ENCODE measurements at regions not wholly inside any gene's neighbourhood (a gene's known extent, or its start where the extent isn't known, plus 50 kb on each side); places are given as distances from the start of the nearest gene placed in this dataset.
A peak's percentile ranks its signal among the peaks of the same experiment; 100 is the strongest.
"Not testable (repeated sequence)": the region's sequence is repeated elsewhere in the genome, so short reads cannot be mapped to it uniquely, and the experiment has no call there.

GRCh38 chr5:1748271-1748670 is 51.4 kb downstream of the MRPL36 start:
- no peak for DNase-seq

- DNase-seq, result peak; percentile 28
Measured at GRCh38 chr5:1747803-1748085, 51.9 kb downstream of the MRPL36 start.

- no peak for DNase-seq
Measured at GRCh38 chr5:1747079-1747802, 52.4 kb downstream of the MRPL36 start.

GRCh38 chr5:1746371-1747078 is 53.1 kb downstream of the MRPL36 start:
- peak; percentile 57 for DNase-seq

DNA sequence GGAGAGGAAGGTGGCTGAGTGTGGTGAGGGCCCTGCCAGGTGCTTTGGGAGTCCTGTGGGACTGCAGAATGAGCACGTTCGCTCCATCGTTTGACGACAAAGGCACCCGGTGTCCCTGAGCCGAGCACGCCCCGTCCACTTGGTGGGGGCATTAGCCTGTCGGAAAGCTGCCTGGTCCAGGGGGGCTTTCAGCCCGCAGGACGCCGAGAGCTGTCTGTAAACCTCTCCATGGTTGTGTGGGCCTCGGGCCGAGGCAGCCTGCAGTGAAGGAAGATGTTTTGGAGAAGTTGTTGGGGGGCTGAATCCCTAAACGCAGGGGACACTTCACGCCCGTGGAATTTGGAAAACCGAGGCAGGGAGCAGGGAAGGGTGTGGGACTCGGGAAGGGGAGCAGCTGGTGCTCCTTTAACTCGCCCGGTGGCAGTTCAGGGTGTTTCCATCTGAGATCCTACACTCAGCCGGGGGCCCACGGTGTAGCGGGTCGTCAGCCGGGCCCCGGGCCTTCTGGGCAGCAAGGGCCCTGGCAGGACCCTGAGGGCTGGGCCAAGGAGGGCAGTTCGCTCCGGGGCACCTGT is 53.8 kb downstream of the MRPL36 start:
- DNase-seq, result peak; percentile 38

- DNase-seq, result peak; percentile 41
Measured at GRCh38 chr5:1745123-1745795, 54.4 kb downstream of the MRPL36 start.

GRCh38 chr5:1744393-1745122 is 55.1 kb downstream of the MRPL36 start:
- peak; percentile 34 for DNase-seq

DNA sequence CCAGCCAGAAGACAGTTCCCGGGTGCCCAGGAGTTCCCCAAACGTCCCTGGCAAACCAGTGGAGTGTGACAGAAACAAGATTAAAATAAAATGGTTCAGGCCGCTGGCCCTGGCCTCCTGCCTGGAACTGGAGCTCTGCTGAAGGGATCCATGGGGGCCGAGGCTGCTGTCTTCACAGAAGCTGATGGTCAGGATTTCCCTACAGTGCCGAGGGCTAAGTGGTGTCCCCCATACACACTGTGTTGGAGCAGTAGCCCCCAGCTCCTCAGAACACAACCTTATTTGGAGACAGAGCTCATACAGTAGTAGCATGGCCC is 55.9 kb downstream of the MRPL36 start:
- peak; percentile 38 for DNase-seq

GRCh38 chr5:1743061-1743768 is 56.4 kb downstream of the MRPL36 start:
- DNase-seq, result no peak

DNA sequence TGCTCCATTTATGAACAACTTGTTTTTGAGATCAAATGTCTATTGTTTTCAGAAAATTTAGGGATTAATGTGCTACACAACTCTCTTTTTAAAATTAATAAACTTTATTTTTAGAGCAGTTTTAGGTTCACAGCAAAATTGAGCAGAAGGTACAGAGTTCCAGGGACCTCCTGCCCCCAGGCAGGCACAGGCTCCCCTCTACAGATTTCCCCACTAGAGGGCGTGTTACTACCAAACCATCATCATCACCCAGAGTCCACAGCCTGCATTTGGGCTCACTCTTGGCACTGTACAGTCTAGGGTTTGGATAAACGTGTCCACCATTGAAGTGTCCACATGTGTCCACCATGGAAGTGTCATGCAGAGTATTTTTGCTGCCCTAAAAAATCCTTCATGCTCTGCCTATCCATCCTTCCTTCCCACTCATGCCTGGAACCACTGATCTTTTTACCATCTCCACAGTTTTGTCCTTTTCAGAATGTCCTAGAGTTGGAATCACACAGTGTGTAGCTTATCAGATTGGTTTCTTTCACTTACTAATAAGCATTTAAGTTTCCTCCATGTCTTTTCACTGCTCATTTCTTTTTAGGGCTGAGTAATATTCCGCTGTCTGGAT is 61.7 kb downstream of the MRPL36 start:
- peak; percentile 73 for DNase-seq

GRCh38 chr5:1736889-1737711 is 62.5 kb downstream of the MRPL36 start:
- DNase-seq, result peak; percentile 52

DNA sequence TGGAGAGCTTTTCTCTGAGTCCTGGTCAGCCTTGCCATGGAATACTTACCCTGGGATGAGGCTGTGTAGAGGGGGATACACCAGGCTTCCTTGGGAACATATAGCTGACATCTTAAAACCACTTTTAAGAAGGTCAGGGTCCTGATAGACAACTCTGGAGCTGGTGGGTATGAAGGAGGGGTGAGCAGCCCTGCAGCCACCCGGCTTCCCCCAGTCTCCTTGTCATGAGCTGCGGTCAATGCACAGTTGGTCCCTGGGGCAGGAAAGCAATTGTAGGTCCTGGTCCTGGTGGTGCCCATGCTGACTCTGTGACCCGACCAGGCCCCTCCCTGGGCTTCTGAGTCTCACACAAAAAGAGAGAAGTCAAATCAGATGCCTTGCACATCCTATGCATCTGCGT is 63.6 kb downstream of the MRPL36 start:
- DNase-seq, result no peak

DNA sequence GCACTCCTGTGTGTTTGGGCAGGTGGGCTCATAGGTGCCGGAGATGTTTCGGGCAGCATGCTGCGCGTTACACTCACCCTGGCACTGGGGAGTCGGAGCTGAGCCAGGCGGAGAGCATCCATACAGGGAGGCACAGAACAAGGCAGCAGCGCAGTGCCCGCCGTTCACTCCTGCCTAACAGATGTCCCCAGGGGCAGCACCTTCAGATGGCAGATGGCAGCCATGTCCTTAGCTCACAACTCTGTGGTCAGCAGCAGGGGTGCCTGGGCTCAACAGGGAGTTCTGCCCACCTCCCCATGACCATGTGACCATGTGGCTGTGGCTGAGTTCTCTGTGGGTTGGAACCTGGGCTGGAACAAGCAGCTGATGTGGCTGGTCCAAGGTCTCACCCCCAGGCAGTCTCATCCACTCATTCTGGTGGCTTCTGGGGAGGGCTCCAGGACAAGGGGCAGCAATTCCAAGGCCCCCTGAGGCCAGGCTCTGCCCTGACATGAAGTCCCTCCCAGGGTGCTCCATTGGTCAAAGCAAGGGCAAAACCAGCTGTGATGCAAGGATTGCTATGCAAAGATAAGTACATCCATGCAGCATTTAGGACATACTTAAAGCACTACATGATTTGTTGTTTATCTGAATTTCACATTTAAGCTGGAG is 64.2 kb downstream of the MRPL36 start:
- peak; percentile 47 for DNase-seq

GRCh38 chr5:1734908-1735289 is 64.7 kb downstream of the MRPL36 start:
- no peak for DNase-seq

GRCh38 chr5:1734271-1734907 is 65.2 kb downstream of the MRPL36 start:
- peak; percentile 45 for DNase-seq

DNA sequence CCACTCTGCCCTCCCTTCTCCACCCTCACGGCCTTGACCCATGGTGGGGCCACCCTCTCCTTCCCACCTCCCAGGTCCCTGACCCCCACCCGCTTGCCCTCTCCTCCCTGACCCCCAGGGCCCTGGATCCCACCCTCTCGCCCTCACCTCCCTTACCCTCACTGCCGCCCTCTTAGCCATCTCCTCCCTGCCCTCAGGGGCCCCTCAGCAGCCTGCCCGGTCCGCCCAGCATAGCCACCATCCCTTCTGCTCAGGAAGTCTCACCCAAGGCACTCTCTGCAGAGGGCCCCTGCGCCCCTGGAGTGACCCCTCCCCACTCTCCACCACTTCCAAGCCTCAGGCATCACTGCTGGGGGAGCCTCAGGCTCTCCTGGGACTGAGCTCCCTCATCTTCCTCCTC is 66.3 kb downstream of the MRPL36 start:
- peak; percentile 45 for DNase-seq

DNA sequence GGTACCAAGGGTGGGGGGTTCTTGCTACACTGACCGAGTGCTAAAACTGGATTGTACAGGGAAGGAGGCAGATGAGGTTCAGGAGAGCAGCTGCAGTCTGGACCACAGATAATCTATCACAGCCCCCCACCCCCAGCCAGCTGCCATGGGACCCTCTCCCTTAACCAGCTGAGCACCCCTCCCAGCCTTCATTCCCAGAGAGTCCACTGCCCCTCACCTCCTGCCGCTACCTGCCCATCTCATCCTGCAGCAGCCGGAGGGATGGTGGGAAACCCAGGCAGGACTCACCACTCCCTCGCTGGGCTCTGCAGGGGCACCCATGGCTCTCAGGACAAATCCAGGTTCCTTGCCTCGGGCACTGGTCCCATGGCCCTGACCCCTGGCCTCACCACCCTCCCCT is 66.7 kb downstream of the MRPL36 start:
- DNase-seq, result no peak

DNA sequence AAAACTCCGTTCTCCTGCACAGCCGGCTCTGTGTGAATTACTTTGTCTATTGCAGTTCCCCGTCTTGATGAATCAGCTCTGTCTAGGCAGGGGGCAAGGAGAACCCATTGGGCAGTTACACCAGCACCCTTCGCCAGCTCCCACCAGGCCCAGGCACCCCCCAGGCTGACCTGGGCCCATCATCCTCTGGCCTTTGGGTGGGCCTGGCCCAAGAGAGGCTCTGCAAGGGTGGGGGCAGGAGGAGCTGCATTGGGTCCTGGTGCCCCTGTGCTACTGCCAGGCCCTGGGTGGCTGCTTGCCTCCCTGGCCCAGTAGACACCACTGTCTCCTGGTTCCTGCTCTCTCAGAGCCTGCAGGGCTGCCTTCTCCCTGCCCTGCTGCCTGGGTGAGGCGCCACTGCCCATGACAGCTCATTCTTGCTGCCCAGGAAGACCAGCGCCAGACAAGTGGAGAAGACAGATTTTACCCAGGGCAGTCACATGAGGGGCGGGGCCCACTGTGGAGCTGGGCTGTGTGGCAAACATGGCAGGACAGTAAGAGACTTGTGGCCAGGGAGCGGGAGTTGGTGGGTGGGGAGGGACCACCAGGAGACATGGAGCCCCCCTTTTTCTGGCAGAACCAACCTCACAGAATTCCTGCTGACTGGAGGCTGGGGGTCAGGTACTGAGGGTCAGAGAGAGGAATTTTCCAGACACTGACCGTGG is 67.2 kb downstream of the MRPL36 start:
- peak; percentile 54 for DNase-seq

- not testable (repeated sequence) for DNase-seq
Measured at GRCh38 chr5:1731855-1732237, 67.8 kb downstream of the MRPL36 start.
